ENCODE measurements at regions not wholly inside any gene's neighbourhood (a gene's known extent, or its start where the extent isn't known, plus 50 kb on each side); places are given as distances from the start of the nearest gene placed in this dataset.

GRCh38 chr7:35995334-35995733 is 157.7 kb upstream of the EEPD1 start:
- H3K4me1 ChIP-seq (ENCODE audit: control insufficient read depth in 1 of 2, insufficient read depth in 2 of 2, low read length in 2 of 2), result no peaks in the 10 kb centered on the region
- H3K36me3 ChIP-seq (ENCODE audit: control insufficient read depth in 1 of 2, insufficient read depth in 2 of 2, low read length in 2 of 2), result no peaks in the 10 kb centered on the region
- H3K4me3 ChIP-seq (ENCODE audit: low read depth in 1 of 2, low read length in 2 of 2), result no peak overlapping the region
- no peaks in the 10 kb centered on the region for H3K27me3 ChIP-seq (ENCODE audit: low read depth, low read length)
- H3K9me3 ChIP-seq (ENCODE audit: control insufficient read depth in 1 of 2, low read length in 2 of 2), result no peaks in the 10 kb centered on the region
- H3K27ac ChIP-seq (ENCODE audit: low read length), result no peak overlapping the region

- peaks cover 0 to 3% of the 10 kb centered on the region in 2 donors for H3K9me3 ChIP-seq (ENCODE audit: control insufficient read depth in 1 of 2, low read length in 2 of 2)
- H3K36me3 ChIP-seq (ENCODE audit: control insufficient read depth in 1 of 2, insufficient read depth in 2 of 2, low read length in 2 of 2), result no peaks in the 10 kb centered on the region
- H3K27me3 ChIP-seq (ENCODE audit: low read depth, low read length), result no peaks in the 10 kb centered on the region
- H3K27ac ChIP-seq (ENCODE audit: low read length), result no peak overlapping the region
- H3K4me3 ChIP-seq (ENCODE audit: low read depth in 1 of 2, low read length in 2 of 2), result no peak overlapping the region
- H3K4me1 ChIP-seq (ENCODE audit: control insufficient read depth in 1 of 2, insufficient read depth in 2 of 2, low read length in 2 of 2), result no peaks in the 10 kb centered on the region
Observed at GRCh38 chr7:35998481-35998880, 154.6 kb upstream of the EEPD1 start.

GRCh38 chr7:36001546-36001945 is 151.5 kb upstream of the EEPD1 start:
- Histone ChIP-seq H3K4me1 (ENCODE audit: control insufficient read depth in 1 of 2, insufficient read depth in 2 of 2, low read length in 2 of 2) (no peaks in the 10 kb centered on the region), H3K36me3 (ENCODE audit: control insufficient read depth in 1 of 2, insufficient read depth in 2 of 2, low read length in 2 of 2) (no peaks in the 10 kb centered on the region), H3K27me3 (ENCODE audit: low read depth, low read length) (no peaks in the 10 kb centered on the region), H3K27ac (ENCODE audit: low read length) (no peak overlapping the region), H3K4me3 (ENCODE audit: low read depth in 1 of 2, low read length in 2 of 2) (no peak overlapping the region), H3K9me3 (ENCODE audit: control insufficient read depth in 1 of 2, low read length in 2 of 2) (peaks cover 0 to 3% of the 10 kb centered on the region in 2 donors)

- H3K4me1 ChIP-seq (ENCODE audit: control insufficient read depth in 1 of 2, insufficient read depth in 2 of 2, low read length in 2 of 2), result peaks cover 0 to 6% of the 10 kb centered on the region in 2 donors
Observed at GRCh38 chr7:36002900-36003299, 150.2 kb upstream of the EEPD1 start.

GRCh38 chr7:36003343-36003742 is 149.7 kb upstream of the EEPD1 start:
- Histone ChIP-seq H3K36me3 (ENCODE audit: control insufficient read depth in 1 of 2, insufficient read depth in 2 of 2, low read length in 2 of 2) (no peaks in the 10 kb centered on the region), H3K27me3 (ENCODE audit: low read depth, low read length) (no peaks in the 10 kb centered on the region), H3K4me3 (ENCODE audit: low read depth in 1 of 2, low read length in 2 of 2) (no peak overlapping the region), H3K27ac (ENCODE audit: low read length) (no peak overlapping the region), H3K4me1 (ENCODE audit: control insufficient read depth in 1 of 2, insufficient read depth in 2 of 2, low read length in 2 of 2) (peaks cover 0 to 6% of the 10 kb centered on the region in 2 donors), H3K9me3 (ENCODE audit: control insufficient read depth in 1 of 2, low read length in 2 of 2) (peaks cover 0 to 3% of the 10 kb centered on the region in 2 donors)

More at GRCh38 chr7:36002900-36003299, 150.2 kb upstream of the EEPD1 start:
- peaks cover 0 to 3% of the 10 kb centered on the region in 2 donors for H3K9me3 ChIP-seq (ENCODE audit: control insufficient read depth in 1 of 2, low read length in 2 of 2)
- H3K36me3 ChIP-seq (ENCODE audit: control insufficient read depth in 1 of 2, insufficient read depth in 2 of 2, low read length in 2 of 2), result no peaks in the 10 kb centered on the region
- H3K27me3 ChIP-seq (ENCODE audit: low read depth, low read length), result no peaks in the 10 kb centered on the region
- no peak overlapping the region for H3K27ac ChIP-seq (ENCODE audit: low read length)
- no peak overlapping the region for H3K4me3 ChIP-seq (ENCODE audit: low read depth in 1 of 2, low read length in 2 of 2)

- H3K9me3 ChIP-seq (ENCODE audit: control insufficient read depth in 1 of 2, low read length in 2 of 2), result peaks cover 0 to 3% of the 10 kb centered on the region in 2 donors
- H3K4me1 ChIP-seq (ENCODE audit: control insufficient read depth in 1 of 2, insufficient read depth in 2 of 2, low read length in 2 of 2), result peaks cover 0 to 6% of the 10 kb centered on the region in 2 donors
- no peak overlapping the region for H3K4me3 ChIP-seq (ENCODE audit: low read depth in 1 of 2, low read length in 2 of 2)
- no peaks in the 10 kb centered on the region for H3K36me3 ChIP-seq (ENCODE audit: control insufficient read depth in 1 of 2, insufficient read depth in 2 of 2, low read length in 2 of 2)
- H3K27ac ChIP-seq (ENCODE audit: low read length), result no peak overlapping the region
- H3K27me3 ChIP-seq (ENCODE audit: low read depth, low read length), result no peaks in the 10 kb centered on the region
Observed at GRCh38 chr7:36005293-36005692, 147.8 kb upstream of the EEPD1 start.

- H3K9me3 ChIP-seq (ENCODE audit: control insufficient read depth in 1 of 2, low read length in 2 of 2), result peaks cover 0 to 3% of the 10 kb centered on the region in 2 donors
- peaks cover 0 to 6% of the 10 kb centered on the region in 2 donors for H3K4me1 ChIP-seq (ENCODE audit: control insufficient read depth in 1 of 2, insufficient read depth in 2 of 2, low read length in 2 of 2)
- no peaks in the 10 kb centered on the region for H3K36me3 ChIP-seq (ENCODE audit: control insufficient read depth in 1 of 2, insufficient read depth in 2 of 2, low read length in 2 of 2)
- H3K27me3 ChIP-seq (ENCODE audit: low read depth, low read length), result no peaks in the 10 kb centered on the region
- H3K4me3 ChIP-seq (ENCODE audit: low read depth in 1 of 2, low read length in 2 of 2), result no peak overlapping the region
- H3K27ac ChIP-seq (ENCODE audit: low read length), result no peak overlapping the region
Observed at GRCh38 chr7:36005876-36006275, 147.2 kb upstream of the EEPD1 start.

GRCh38 chr7:36006636-36007229 is 146.3 kb upstream of the EEPD1 start:
- no peak overlapping the region for H3K4me3 ChIP-seq (ENCODE audit: low read depth in 1 of 2, low read length in 2 of 2)
- H3K9me3 ChIP-seq (ENCODE audit: control insufficient read depth in 1 of 2, low read length in 2 of 2), result no peaks in the 10 kb centered on the region
- H3K36me3 ChIP-seq (ENCODE audit: control insufficient read depth in 1 of 2, insufficient read depth in 2 of 2, low read length in 2 of 2), result no peaks in the 10 kb centered on the region
- peaks cover 0 to 6% of the 10 kb centered on the region in 2 donors for H3K4me1 ChIP-seq (ENCODE audit: control insufficient read depth in 1 of 2, insufficient read depth in 2 of 2, low read length in 2 of 2)
- H3K27me3 ChIP-seq (ENCODE audit: low read depth, low read length), result no peaks in the 10 kb centered on the region
- no peak overlapping the region for H3K27ac ChIP-seq (ENCODE audit: low read length)

GRCh38 chr7:36010656-36011587 is 142.1 kb upstream of the EEPD1 start:
- Histone ChIP-seq H3K9me3 (ENCODE audit: control insufficient read depth in 1 of 2, low read length in 2 of 2) (no peaks in the 10 kb centered on the region), H3K4me1 (ENCODE audit: control insufficient read depth in 1 of 2, insufficient read depth in 2 of 2, low read length in 2 of 2) (peaks cover 0 to 6% of the 10 kb centered on the region in 2 donors), H3K27me3 (ENCODE audit: low read depth, low read length) (no peaks in the 10 kb centered on the region), H3K36me3 (ENCODE audit: control insufficient read depth in 1 of 2, insufficient read depth in 2 of 2, low read length in 2 of 2) (no peaks in the 10 kb centered on the region), H3K27ac (ENCODE audit: low read length) (no peak overlapping the region), H3K4me3 (ENCODE audit: low read depth in 1 of 2, low read length in 2 of 2) (no peak overlapping the region)

- peaks cover 0 to 6% of the 10 kb centered on the region in 2 donors for H3K4me1 ChIP-seq (ENCODE audit: control insufficient read depth in 1 of 2, insufficient read depth in 2 of 2, low read length in 2 of 2)
- no peaks in the 10 kb centered on the region for H3K27me3 ChIP-seq (ENCODE audit: low read depth, low read length)
- H3K27ac ChIP-seq (ENCODE audit: low read length), result no peak overlapping the region
- no peaks in the 10 kb centered on the region for H3K9me3 ChIP-seq (ENCODE audit: control insufficient read depth in 1 of 2, low read length in 2 of 2)
- no peaks in the 10 kb centered on the region for H3K36me3 ChIP-seq (ENCODE audit: control insufficient read depth in 1 of 2, insufficient read depth in 2 of 2, low read length in 2 of 2)
- H3K4me3 ChIP-seq (ENCODE audit: low read depth in 1 of 2, low read length in 2 of 2), result no peak overlapping the region
Observed at GRCh38 chr7:36011588-36011965, 141.5 kb upstream of the EEPD1 start.

GRCh38 chr7:36013246-36014014 is 139.6 kb upstream of the EEPD1 start:
- Histone ChIP-seq H3K27ac (ENCODE audit: low read length) (no peak overlapping the region), H3K4me3 (ENCODE audit: low read depth in 1 of 2, low read length in 2 of 2) (no peak overlapping the region), H3K36me3 (ENCODE audit: control insufficient read depth in 1 of 2, insufficient read depth in 2 of 2, low read length in 2 of 2) (no peaks in the 10 kb centered on the region), H3K27me3 (ENCODE audit: low read depth, low read length) (no peaks in the 10 kb centered on the region), H3K4me1 (ENCODE audit: control insufficient read depth in 1 of 2, insufficient read depth in 2 of 2, low read length in 2 of 2) (no peaks in the 10 kb centered on the region), H3K9me3 (ENCODE audit: control insufficient read depth in 1 of 2, low read length in 2 of 2) (no peaks in the 10 kb centered on the region)

Data from muscle layer of duodenum (tissue), 2 donors.